ENCODE measurements at regions not wholly inside any gene's neighbourhood (a gene's known extent, or its start where the extent isn't known, plus 50 kb on each side); places are given as distances from the start of the nearest gene placed in this dataset.
"Not testable (repeated sequence)": the region's sequence is repeated elsewhere in the genome, so short reads cannot be mapped to it uniquely, and the experiment has no call there.

DNA sequence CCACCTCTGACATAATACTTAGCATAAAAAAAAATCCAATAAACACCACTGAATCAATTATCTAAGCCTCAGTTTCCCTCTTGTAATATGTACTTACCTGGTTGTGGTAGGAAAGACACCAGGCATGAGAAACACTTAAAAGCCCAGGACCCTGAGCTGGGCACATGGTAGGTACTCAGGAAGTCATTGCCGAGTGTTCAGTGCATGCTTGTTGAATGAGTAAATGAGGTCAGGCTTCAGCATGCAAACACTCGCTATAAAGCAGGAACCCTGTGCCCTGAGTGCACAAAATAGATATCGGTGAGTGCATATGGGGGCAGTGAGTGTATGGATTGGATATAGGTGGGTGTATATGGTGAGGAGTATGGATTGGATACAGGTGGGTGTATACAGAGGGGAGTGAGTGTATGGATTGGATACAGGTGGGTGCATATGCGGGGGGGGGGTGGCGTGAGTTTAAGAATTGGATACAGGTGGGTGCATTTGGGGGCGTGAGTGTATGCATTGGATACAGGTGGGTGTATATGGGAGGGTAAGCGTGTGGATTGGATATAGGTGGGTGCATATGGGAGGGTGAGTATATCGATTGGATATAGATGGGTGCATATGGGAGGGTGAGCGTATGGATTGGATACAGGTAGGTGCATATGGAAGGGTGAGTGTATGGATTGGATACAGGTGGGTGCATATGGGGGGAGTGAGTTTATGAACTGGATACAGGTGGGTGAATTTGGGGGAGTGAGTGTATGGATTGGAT, 194.3 kb upstream of the MSX2 start:
- DNase-seq: no peak

DNA sequence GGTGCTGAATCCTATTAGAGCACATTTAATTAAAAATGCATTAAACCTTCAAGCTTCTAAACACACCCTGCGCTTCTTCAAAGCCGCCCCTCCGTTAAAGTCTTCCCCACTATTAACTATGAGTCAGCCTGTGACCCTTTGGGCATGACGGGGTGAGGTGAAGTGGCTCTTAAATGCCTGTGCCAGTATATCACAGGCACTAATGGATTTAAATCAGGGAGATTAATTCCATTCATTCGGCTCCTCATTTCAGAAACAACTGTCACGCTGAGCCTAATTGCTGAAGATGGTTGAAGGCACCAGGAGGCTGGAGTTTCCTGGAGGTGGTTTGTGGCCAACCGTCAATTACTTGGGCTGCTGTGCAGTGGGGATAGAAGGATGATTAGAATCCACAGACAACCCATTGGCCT, 192.6 kb upstream of the MSX2 start:
- DNase-seq: no peak

DNA sequence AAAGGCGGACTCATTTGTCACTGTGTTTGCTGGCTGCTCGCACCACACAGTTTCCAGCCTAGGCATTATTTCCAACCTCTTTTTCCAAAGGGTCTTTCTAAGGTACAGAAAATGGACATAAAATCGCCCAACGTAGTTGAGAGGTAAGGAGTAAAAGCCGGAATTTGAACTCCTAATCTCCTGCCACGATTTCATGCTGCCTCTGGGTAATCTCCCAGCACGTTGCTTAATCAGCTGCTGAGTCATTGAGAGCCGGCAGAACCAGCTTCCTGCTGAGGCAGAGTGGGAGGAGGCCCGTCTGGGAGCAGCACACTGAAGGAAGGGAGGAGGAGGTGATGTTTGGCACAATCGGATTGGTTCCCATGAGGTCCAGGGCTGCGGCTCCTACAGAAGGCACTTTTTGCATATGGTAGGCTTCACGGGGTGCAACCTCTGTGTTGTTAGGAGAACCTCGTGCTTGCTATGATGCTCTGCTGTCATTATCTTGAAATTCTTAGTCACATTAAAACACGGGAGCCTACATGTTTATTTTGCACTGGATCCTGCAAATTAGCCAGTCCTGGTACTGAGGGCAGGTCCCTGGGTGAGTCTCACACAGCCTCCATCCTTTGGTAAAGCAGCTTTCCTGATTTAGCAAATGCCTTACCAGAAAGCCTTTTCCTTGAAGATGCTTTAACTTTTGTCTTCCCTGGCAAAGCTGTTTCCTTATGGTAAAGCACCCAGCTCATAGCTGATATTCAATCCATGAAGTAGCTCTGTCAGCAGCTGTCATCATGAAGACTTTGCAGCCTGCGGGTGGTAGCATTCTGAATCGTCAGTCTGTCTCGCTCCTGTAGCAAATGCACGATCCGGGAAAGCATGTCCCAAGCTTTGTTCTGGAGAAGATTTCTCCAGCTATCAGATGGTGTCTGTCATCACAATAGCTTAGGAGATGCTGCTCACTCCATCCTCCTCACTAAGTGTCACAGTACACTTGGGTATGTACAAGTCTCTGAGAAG, 191.6 kb upstream of the MSX2 start:
- DNase-seq: peak; percentile 38

DNA sequence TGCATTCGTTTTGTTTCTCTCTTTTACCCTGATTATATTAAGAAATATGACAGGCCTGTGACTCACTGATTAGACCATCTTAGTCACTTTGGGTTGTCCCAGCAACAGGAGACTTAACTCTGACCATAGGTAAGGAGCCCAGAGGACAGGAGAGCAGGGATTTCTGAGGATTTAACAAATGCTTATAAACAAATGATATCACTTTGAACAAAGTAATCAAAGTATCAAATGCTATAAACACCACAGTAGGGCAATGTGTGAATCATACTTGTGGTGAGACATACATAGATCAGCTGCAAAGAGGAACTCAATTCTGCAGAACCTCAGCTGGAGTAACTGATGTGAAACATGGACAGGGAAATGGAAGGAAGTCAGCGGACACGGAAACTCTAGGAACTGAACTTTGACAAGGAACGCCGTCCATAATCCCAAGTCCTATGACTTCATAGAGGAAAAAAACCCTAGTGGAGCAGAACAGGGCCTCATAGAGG, 190.6 kb upstream of the MSX2 start:
- no peak for DNase-seq

DNA sequence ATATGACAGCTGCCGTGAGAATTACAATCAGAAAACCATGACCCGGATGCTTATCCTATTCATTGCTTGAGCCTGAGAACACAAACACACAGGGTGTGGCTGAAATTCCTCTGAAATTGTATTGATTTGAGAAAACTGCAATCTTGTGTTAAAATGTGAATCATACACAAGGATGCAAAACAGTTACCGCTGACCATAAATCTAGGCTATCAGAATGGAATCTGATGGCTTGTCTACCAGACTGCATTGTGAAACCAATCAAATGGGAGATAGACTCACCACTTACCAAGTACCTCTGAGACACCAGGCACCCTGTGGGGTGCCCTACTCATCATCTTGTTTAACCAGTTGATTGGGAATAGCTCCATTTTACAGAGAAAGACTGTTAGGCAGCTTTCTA, 188.7 kb upstream of the MSX2 start:
- DNase-seq: no peak

DNA sequence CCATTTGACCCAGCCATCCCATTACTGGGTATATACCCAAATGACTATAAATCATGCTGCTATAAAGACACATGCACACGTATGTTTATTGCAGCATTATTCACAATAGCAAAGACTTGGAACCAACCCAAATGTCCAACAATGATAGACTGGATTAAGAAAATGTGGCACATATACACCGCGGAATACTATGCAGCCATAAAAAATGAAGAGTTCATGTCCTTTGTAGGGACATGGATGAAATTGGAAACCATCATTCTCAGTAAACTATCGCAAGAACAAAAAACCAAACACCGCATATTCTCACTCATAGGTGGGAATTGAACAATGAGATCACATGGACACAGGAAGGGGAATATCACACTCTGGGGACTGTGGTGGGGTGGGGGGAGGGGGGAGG, 184.6 kb upstream of the MSX2 start:
- not testable (repeated sequence) for DNase-seq

DNA sequence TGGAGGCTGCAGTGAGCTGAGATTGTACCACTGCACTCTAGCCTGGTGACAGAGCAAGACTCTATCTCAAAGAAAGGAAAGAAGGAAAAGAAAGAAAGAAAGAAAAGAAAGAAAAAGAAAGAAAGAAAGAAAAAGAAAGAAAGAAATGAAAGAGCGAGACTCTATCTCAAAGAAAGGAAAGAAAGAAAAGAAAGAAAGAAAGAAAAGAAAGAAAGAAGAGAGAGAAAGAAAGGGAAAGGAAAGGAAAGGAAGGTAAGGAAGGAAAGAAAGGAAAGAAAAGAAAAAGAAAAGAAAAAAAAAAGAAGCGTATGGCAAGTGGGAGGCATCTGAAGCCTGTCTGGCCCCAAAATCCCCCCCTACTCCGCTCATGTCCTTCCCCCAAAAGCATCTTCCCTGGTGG, 182.3 kb upstream of the MSX2 start:
- DNase-seq: no peak

DNA sequence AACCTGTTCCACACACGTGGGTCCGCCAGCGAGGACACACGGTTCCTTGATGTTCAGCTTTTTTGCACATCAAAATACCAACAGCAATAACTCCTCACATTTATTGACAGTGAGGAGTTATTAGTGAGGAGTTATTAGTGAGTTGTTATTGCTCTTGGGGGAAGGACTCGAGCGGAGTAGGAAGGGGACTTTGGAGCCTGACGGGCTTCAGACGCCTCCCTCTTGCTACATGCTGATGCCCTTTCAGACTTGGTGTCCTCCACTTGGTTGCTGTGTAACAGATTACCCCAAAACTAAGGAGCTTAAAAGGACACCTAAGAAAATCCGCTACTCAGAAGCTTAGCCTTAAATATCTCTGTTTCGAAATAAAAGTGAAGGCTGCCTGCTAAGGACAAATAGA, 181.9 kb upstream of the MSX2 start:
- DNase-seq: no peak

DNA sequence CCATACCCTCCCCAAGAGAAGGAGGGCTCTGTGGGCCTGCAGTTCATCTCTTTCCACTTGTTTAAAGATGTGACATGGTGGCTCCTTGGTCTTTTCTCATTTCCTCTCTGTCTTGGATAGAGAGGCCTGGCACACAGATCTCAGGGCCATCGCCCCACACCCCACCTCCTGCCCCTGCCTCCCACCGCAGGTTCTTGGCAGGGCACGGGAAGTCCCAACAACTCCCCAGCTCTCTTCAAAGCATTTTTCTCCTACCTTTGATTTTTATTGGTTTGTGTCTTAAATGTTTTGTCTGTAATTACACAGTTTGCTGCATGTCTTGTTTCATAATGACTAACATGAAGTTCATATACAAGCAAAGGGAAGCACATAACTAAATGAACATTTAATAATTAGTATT, 178.5 kb upstream of the MSX2 start:
- DNase-seq: no peak

DNA sequence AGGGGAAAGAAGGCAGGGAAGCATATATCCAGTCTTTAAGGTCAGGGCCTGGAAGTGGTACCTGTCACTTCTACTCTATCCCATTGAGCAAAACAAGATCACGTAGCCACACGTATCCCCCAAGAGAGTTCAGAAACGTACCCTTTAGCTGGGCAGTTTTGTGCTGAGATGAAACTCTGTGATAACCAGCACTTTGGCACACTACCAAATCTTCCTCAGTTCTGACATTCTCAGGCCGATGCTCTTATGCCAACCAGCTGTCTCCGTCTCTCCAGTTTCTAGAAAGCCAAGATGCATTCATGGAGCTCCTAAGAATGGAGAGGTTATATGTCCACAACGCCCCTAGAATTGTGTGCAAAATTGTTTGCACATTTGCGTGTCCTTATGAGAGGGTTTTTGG, 176.6 kb upstream of the MSX2 start:
- DNase-seq: no peak

DNA sequence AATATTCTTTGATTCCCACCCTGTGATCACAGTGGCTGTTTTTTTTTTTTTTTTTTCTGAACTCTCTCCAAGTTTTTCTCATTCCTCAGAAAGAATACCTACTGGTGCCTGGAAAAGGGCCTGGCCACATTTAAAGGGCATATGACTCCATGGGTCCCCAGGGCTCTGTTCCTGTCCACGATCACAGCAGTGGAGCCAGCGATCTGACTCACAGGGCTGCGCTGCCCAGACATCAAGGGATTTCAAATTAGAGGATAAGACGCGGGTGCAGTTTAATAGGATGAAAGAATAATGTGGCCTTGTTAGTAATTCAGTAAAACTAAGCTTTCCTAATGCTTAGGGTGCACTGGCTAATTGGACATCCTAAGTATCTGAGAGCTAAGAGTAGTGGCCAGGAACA, 175.1 kb upstream of the MSX2 start:
- DNase-seq: no peak

DNA sequence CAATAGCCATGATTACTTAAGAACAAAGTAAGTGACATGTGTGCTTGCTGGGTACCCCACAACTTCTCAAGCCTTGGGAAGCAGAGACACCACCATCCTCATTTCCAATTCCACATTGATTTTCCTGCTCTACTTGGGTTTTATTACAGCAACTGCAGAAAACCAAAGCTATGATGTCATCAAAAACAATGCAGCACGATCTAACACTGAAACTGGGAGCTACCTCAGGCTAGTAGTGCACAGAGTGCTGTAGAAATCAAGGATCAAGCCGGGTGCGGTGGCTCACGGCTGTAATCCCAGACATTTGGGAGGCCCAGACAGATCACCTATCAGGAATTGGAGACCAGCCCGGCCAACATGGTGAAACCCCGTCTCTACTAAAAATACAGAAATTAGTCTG, 174.4 kb upstream of the MSX2 start:
- no peak for DNase-seq

DNA sequence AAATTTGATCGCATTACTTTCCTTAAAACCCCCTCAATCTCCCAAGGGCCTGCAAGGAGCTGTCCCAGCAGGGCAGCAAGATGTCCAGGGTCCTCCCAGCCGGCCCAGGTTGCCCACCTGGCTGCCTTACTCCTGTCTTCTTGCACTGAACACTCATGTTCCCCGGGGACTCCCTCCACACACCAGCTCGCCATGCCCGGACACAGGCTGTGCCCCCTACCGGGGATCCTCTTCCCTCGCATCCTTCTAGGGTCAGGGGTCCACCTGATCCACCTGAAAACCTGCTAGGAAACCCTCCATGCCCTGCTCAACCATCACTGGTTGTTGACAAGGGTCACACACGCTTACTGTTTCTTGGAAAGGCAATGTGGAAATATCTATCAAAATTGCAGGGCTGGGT, 172.0 kb upstream of the MSX2 start:
- DNase-seq: no peak

DNA sequence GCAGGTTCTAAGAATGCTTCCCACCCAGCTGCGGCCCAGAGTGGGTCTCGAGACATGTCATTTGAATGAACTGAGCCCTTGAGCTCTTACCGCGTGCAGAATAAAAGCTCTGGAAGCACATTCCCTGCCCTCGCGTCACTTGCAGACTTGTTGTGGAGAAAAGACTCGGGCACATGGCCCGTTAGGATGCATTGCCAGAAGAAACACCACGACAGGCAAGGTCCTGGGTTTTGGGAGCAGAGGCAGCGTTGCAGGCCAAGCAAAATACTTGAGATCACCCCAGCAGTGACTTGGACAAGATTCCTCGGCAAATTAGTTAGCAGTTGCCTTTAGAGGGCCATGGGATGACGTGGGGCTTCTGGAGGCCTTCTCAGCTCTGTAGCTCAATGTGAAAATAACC, 170.8 kb upstream of the MSX2 start:
- DNase-seq: no peak

DNA sequence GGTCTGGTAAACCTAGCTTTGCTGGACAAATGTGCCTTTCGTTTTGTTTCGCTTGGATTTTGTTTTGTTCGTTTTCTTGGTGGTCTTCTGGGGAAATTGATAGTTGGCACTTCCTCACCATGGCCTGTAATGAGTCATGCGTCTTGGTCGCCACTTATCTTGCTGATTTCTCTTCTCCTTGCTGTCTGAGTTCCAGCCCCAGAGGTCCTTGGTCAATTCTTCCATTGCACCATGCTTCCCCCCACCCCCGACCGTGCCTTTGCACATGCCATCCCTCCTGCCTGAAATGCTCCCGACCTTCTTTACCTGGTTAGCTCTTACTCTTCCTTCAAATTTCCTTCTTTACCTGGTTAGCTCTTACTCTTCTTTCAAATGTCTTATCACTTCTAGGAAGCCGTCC, 168.7 kb upstream of the MSX2 start:
- no peak for DNase-seq

DNA sequence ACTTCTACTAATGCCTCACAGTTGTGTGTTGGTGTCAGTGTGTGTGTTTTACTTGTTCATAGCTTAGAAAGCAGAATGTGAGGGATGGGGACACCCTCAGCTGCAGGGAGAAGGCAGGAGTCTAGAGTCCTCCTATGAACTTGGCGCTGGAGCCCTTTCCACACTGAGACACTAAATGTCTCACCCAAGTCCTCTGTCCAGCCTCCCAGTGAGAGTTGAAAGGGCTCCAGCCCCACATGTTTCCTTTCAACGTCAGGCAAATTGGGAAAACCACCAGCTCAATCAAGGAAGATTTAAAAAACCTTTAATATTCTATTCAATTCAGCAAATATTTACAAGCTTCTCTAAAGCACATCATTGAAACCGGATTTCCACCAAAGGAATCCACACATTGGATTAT, 167.6 kb upstream of the MSX2 start:
- DNase-seq: no peak

DNA sequence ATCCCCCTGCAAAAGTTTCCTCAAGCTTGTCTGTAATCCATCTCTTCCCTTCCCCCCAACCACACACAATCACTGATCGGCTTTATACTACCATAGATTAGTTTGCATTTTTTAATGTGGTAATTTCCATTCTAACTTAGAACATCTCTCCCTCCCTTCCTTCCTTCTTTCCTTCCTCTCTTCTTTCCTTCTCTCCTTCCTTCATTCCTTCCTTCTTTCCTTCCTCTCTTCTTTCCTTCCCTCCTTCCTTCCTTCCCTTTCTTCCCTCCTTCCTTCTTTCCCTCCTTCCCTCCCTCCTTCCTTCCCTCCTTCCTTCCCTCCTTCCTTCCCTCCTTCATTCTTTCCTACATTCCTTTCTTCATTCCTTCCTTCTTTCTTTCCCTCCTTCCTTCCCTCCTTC, 166.2 kb upstream of the MSX2 start:
- no peak for DNase-seq

DNA sequence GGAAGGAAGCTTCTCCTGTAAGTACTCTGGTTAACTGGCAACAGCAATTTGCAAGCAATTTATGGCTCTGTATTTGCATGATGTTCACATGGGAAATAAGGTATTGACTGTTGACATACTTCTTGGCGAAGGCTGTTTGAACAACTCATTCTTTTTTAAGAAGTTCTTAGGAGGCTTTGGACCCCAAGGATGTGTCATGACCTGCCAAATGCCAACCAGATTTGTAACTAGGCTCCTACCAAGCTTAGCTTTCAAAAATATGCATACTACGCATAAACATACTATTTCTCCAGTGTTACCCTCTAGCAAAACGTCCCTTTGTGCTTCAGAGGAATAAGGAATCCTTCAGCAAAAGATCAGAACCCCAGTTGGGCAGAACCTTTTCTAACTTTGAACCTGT, 165.2 kb upstream of the MSX2 start:
- DNase-seq: no peak

DNA sequence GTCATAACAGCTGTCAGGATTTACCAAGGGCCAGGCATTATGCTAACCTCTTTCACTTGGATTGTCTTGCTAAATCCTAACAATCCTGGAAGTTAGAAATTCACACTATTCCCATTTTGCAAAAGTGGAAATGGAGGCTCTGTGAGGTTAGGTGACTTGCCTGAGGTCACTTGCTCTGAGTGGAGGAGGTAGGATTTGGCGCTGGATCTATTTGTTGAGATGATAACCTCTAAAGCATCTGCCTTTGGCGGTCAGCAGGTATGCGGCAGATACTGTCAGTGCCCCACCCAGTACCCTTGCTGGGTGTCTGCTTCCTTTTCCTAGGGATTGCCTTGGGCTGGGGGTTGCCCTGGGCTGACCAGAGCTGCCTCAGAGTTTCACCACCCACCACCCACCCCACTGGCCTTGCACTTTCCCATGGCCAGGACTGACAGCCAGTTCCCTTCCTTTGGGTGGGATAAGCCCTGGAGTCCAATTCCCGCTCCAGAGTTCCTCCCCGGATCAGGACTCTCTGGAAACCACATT, 164.8 kb upstream of the MSX2 start:
- no peak for DNase-seq

DNA sequence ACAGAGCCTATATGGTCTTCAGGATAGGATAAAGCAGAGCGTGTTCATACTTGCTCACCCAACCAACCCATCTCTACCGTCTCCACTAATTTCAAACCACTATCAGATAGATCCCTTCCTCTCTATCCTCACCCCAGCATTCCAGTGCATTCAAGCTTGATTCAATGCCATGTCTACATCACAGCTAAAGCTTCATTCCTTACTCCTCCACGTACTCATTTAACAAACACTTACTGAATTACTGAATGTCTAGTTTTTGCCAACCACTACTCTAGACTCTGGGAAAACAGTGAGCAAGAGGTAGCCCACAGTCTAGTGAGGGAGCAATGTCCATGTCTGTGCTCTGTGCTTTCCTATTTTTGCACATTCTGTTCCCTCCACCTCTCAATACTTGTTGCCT, 163.5 kb upstream of the MSX2 start:
- DNase-seq: no peak

DNA sequence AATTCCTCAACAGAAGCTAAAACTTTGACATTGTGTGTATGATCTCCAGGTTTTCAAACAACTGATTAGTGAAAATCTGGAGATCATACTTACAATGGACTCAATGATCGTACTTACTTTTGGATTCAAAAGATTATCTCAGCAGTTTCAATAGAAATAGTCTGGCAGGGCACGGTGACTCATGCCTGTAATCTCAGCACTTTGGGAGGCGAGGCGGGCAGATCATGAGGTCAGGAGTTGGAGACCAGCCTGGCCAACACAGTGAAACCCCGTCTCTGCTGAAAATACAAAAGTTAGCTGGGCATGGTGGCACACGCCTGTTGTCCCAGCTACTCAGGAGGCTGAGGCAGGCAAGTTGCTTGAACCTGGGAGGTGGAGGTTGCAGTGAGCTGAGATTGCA, 161.3 kb upstream of the MSX2 start:
- DNase-seq: not testable (repeated sequence)

DNA sequence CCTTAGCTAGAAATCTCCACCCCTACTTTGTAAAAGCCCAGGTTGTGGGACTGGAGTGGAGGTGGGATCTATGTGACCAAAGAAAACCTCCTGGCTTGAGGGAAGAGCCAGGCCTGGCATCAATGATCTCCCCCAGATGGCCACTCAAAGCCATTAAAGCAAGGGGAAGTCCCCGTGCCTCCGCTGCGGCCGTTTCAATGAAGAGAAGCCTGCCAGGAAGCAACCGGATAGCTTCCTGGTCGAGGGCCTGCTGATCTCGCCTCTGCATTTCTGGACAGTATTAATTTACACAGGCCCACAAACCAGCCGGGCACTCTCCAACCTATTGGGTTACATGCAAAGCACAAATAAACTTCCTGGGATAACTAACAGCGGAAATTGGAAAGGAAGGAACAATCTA, 160.5 kb upstream of the MSX2 start:
- DNase-seq: no peak

DNA sequence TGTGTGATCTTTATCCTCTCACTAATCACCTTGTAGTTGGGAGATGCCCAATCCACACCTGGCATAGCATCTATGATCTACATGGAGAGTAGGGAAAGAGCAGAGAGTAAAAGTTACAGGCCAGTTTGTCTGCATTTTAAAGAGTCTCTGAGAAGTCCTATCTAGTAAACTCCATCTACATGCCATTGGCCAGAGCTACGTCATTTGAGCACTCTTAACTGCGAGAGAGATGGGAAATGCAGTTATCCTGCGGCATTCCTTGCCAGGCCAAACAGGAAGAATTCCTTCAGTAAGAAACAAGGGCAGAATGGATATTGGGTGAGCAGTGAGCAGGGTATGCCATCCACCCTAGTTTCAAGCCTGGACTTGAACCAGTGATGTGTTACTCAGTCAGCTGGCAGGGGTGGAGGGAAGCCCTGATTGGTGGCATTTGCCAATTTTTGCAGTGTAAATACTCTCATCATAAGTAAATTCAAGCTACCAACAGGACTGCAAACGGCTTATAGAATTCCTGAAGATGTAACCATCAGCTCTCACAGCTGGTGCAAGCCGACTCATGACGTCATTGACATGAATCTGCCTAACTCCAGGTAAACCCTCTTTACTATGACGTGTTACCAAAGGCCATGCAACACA, 156.8 kb upstream of the MSX2 start:
- DNase-seq: no peak

All from NCI-H187 treated with DMSO at 0.1 percent for 48 hours (cell line).